Right cardiac atrium (tissue), 5 donors: ENCODE measurements at regions not wholly inside any gene's neighbourhood (a gene's known extent, or its start where the extent isn't known, plus 50 kb on each side); places are given as distances from the start of the nearest gene placed in this dataset.

ENCODE experiments used
- ATAC-seq, 2 donors: fragments of 200-7000 bp; cut with Tn5 transposase; one replicate each; pipeline versions ENCODE4 v1.8.0 to v1.9.1; 2020; ENCODE audit warnings: moderate library complexity in 2 of 2, mild to moderate bottlenecking in 1 of 2
- DNase-seq, 3 donors: peaks; one replicate each; pipeline ENCODE4 v3.0.0-alpha.2; 2020
- H3K27ac ChIP-seq: one replicate; pipeline ENCODE4 v1.5.1; 2013; ENCODE audit warnings: mild to moderate bottlenecking, low read length, control low read depth, moderate library complexity
- H3K27me3 ChIP-seq: one replicate; pipeline ENCODE4 v1.6.1; 2013; ENCODE audit not compliant: control insufficient read depth, insufficient read depth
- H3K4me1 ChIP-seq: one replicate; pipeline ENCODE4 v1.6.1; 2013; ENCODE audit warnings: low read length; ENCODE audit not compliant: control insufficient read depth, insufficient read depth
- H3K4me3 ChIP-seq: one replicate; pipeline ENCODE4 v1.5.1; 2013; ENCODE audit warnings: low read length, control low read depth
- H3K9me3 ChIP-seq: one replicate; pipeline ENCODE4 v1.6.1; 2013; ENCODE audit warnings: low read length; ENCODE audit not compliant: control insufficient read depth
- WGBS: extraction: QIAGEN DNeasy Blood & Tissue Kit; methylation state at CpG from one replicate; pipeline ENCODE4 v1.1.7; 2013; 5-methylcytosine and 5-hydroxymethylcytosine counted together
- intact Hi-C, 4 donors: fragments of 100-400 bp; cut with DNase I; formaldehyde crosslinking; loops; one replicate each; pipeline versions ENCODE4 v1.11.0 to v1.14.0; 2022 to 2023
- donor health status: healthy with polysubstance abuse.
- donor health status: DM: no; HTN: yes; CAD: no.
- donor health status: DM: no; HTN: no; CAD: no.
- donor health status: DM: no; HTN: yes; CAD: no; lungs with severe emphysema.
- donor health status: DM: yes; HTN: yes; CAD: no.

GRCh38 chr6:102562713-102563112 is 1169.2 kb downstream of the GRIK2 start:
- WGBS: 48% methylated on average over 1 of the region's 1 CpG
- DNase-seq: no peak
- intact Hi-C loops: no loop called here
- no peak overlapping the region for H3K4me3 ChIP-seq
- H3K4me1 ChIP-seq: no peaks in the 10 kb centered on the region
- ATAC-seq: no peak
- H3K9me3 ChIP-seq: no peaks in the 10 kb centered on the region
- no peak overlapping the region for H3K27ac ChIP-seq
- H3K27me3 ChIP-seq: no peaks in the 10 kb centered on the region

- ATAC-seq: no peak
- H3K4me1 ChIP-seq: no peaks in the 10 kb centered on the region
- intact Hi-C loops: no loop called here
- no peaks in the 10 kb centered on the region for H3K9me3 ChIP-seq
- H3K4me3 ChIP-seq: no peak overlapping the region
- no peak for DNase-seq
- no peaks in the 10 kb centered on the region for H3K27me3 ChIP-seq
- H3K27ac ChIP-seq: no peak overlapping the region
These were observed 1159.7 kb downstream of the GRIK2 start for GRCh38 chr6:102553214-102553613.

GRCh38 chr6:102549221-102549874 is 1155.8 kb downstream of the GRIK2 start:
- H3K27ac ChIP-seq: no peak overlapping the region
- H3K4me1 ChIP-seq: no peaks in the 10 kb centered on the region
- no peak overlapping the region for H3K4me3 ChIP-seq
- intact Hi-C loops: no loop called here
- no peaks in the 10 kb centered on the region for H3K9me3 ChIP-seq
- H3K27me3 ChIP-seq: no peaks in the 10 kb centered on the region
- WGBS: 68% methylated on average over 6 of the region's 6 CpGs
- DNase-seq: no peak
- no peak for ATAC-seq

DNA sequence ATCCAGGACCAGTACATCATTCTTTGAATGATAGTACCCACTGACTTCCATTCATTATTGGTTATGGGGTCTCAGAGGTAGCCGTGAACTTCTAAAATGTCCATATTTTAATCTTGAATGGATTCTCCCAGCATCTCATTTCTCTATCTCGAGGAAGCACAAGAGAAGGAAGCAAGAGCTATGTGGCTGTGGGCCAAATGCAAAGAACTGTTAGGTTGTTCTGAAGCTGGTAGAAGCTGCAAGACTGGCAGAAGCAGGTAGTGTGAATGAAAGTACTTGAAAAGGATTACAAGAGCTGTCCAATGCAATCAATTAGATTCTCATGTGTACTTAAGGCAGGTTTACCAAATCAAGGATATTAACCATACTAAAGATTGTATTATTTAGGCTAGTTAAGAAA is 1131.8 kb downstream of the GRIK2 start:
- 59% methylated on average over 2 of the region's 2 CpGs for WGBS
- DNase-seq (no peak), ATAC-seq (no peak)
- no peak overlapping the region for H3K4me3 ChIP-seq
- H3K4me1 ChIP-seq: no peaks in the 10 kb centered on the region
- H3K27ac ChIP-seq: no peak overlapping the region
- H3K9me3 ChIP-seq: no peaks in the 10 kb centered on the region
- no peaks in the 10 kb centered on the region for H3K27me3 ChIP-seq
- intact Hi-C loops: no loop called here

- ATAC-seq (no peak), DNase-seq (no peak)
- WGBS: 73% methylated on average over 2 of the region's 2 CpGs
- intact Hi-C loops: no loop called here
- H3K27me3 ChIP-seq: no peaks in the 10 kb centered on the region
- H3K4me3 ChIP-seq: no peak overlapping the region
- H3K27ac ChIP-seq: no peak overlapping the region
- no peaks in the 10 kb centered on the region for H3K4me1 ChIP-seq
- H3K9me3 ChIP-seq: no peaks in the 10 kb centered on the region
These were observed 1127.5 kb downstream of the GRIK2 start for GRCh38 chr6:102520966-102521365.

- 69% methylated on average over 3 of the region's 3 CpGs for WGBS
- intact Hi-C loops: no loop called here
- Histone ChIP-seq H3K9me3 (no peaks in the 10 kb centered on the region), H3K4me1 (no peaks in the 10 kb centered on the region), H3K27ac (no peak overlapping the region), H3K27me3 (no peaks in the 10 kb centered on the region), H3K4me3 (no peak overlapping the region)
- DNase-seq: no peak
- ATAC-seq: no peak
These were observed 1124.0 kb downstream of the GRIK2 start for GRCh38 chr6:102517506-102517905.

GRCh38 chr6:102501615-102502014 is 1108.1 kb downstream of the GRIK2 start:
- Histone ChIP-seq H3K4me3 (no peak overlapping the region), H3K4me1 (no peaks in the 10 kb centered on the region), H3K27me3 (no peaks in the 10 kb centered on the region), H3K9me3 (no peaks in the 10 kb centered on the region), H3K27ac (no peak overlapping the region)
- 47% methylated on average over 1 of the region's 1 CpG for WGBS
- ATAC-seq (no peak), DNase-seq (no peak)
- intact Hi-C loops: no loop called here

GRCh38 chr6:102494808-102495207 is 1101.3 kb downstream of the GRIK2 start:
- Histone ChIP-seq H3K27ac (no peak overlapping the region), H3K4me3 (no peak overlapping the region), H3K27me3 (no peaks in the 10 kb centered on the region), H3K4me1 (no peaks in the 10 kb centered on the region), H3K9me3 (no peaks in the 10 kb centered on the region)
- no peak for DNase-seq
- 86% methylated on average over 1 of the region's 1 CpG for WGBS
- intact Hi-C loops: no loop called here
- no peak for ATAC-seq

DNA sequence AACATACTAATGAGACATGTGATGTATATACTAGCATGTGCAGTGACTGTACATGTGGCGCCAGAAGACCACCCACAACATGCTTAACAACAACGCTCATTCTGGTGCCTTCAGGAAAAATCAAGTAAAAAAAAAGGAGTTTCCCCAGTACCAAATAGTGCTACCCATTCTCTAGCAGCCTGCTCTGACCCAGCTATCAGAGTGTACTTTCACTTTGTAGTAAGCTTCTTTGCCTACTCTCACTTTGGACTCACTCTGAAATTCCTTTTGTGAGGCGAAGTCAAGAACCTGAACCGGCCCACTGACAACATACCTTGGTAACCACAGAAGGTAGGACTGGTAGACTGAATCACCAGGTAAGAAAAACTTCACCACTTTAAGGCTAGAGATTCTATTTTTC is 1100.0 kb downstream of the GRIK2 start:
- WGBS: 92% methylated on average over 4 of the region's 4 CpGs
- ATAC-seq: no peak
- no peak for DNase-seq
- Histone ChIP-seq H3K27me3 (no peaks in the 10 kb centered on the region), H3K9me3 (no peaks in the 10 kb centered on the region), H3K27ac (no peak overlapping the region), H3K4me3 (no peak overlapping the region), H3K4me1 (no peaks in the 10 kb centered on the region)
- intact Hi-C loops: no loop called here

DNA sequence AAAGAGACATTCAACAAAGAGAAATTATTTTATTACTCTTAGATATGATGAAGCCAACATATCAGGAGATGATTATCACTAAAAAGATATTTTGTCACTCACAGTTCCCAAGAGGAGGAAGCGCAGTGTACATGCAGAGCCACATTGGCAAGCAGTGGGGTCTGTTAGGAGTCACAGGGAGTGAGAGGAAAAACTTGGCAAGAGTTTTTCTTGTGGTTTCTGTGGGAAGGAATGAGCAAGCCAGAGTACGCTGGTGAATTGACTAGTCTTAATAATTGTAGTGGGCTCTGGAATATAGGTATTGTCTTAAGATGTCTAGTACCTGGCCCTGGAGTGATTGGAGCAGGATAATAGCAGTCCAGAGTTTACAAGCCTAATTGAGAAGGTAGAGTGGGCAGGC is 1095.2 kb downstream of the GRIK2 start:
- DNase-seq (no peak), ATAC-seq (no peak)
- 57% methylated on average over 2 of the region's 2 CpGs for WGBS
- Histone ChIP-seq H3K27me3 (no peaks in the 10 kb centered on the region), H3K4me3 (no peak overlapping the region), H3K4me1 (no peaks in the 10 kb centered on the region), H3K27ac (no peak overlapping the region), H3K9me3 (no peaks in the 10 kb centered on the region)
- intact Hi-C loops: no loop called here

DNA sequence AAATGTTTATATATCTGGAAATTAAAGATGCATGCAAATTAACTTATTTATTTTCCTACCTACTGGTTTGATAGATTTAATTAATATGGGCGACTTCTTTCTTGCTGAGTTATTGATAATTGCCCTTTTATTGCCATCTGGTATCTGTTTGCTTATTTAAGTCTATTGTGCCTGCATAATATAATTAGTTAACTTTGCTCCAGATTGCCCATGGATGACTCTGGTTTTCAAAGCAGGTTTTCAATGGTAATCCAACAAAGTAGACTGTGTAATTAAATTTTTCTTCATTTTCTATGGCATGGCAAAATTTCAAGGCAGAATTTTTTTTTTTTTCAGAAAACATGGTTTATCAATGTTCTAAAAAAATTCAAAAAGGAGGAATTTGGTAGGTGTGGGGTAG is 1092.0 kb downstream of the GRIK2 start:
- ATAC-seq (no peak), DNase-seq (no peak)
- H3K4me1 ChIP-seq: no peaks in the 10 kb centered on the region
- intact Hi-C loops: no loop called here
- no peak overlapping the region for H3K27ac ChIP-seq
- H3K4me3 ChIP-seq: no peak overlapping the region
- 45% methylated on average over 1 of the region's 1 CpG for WGBS
- H3K9me3 ChIP-seq: no peaks in the 10 kb centered on the region
- H3K27me3 ChIP-seq: no peaks in the 10 kb centered on the region
